GM12878 (cell line): ENCODE measurements at regions not wholly inside any gene's neighbourhood (a gene's known extent, or its start where the extent isn't known, plus 50 kb on each side); places are given as distances from the start of the nearest gene placed in this dataset.

Experiments used
- ATF3 ChIP-seq: IDR thresholded peaks from 2 replicates; pipeline ENCODE4 v1.6.1; 2011; ENCODE audit warnings: low read depth, mild to moderate bottlenecking, low read length, moderate library complexity, borderline replicate concordance; ENCODE audit errors: extremely low read depth
- BHLHE40 ChIP-seq, 2 experiments: fragments of 450-650 bp in 1 of 2; IDR thresholded peaks; 2 replicates each; pipeline ENCODE4 v1.6.1; 2011 to 2017; ENCODE audit warnings: low read depth in 2 of 2, borderline replicate concordance in 1 of 2, improper control_type of control experiment in 1 of 2, low read length in 1 of 2, mild to moderate bottlenecking in 1 of 2
- CTCF ChIP-seq, 3 experiments: IDR thresholded peaks in 2 of 3; conservative IDR thresholded peaks in 1 of 3; 2 replicates each; pipeline ENCODE4 v1.5.1; 2011; ENCODE audit warnings: low read depth in 3 of 3, low read length in 3 of 3, mild to moderate bottlenecking in 3 of 3, control low read depth in 2 of 3, moderate library complexity in 2 of 3, inconsistent platforms in 1 of 3, mixed read lengths in 1 of 3; ENCODE audit not compliant: control insufficient read depth in 2 of 3, insufficient read depth in 1 of 3; ENCODE audit errors: extremely low read depth in 1 of 3
- FOXK2 ChIP-seq: fragments of 450-650 bp; IDR thresholded peaks from 2 replicates; pipeline ENCODE4 v1.6.1; 2017; ENCODE audit warnings: mild to moderate bottlenecking, moderate library complexity
- HDAC2 ChIP-seq: fragments of 200-600 bp; sonication (generic); IDR thresholded peaks from 2 replicates; pipeline ENCODE4 v1.6.1; 2017
- NFXL1 ChIP-seq: fragments of 450-650 bp; IDR thresholded peaks from 2 replicates; pipeline ENCODE4 v1.6.1; 2017; ENCODE audit warnings: antibody characterized with exemption, mild to moderate bottlenecking, borderline replicate concordance
- POLR2A ChIP-seq: IDR thresholded peaks from 2 replicates; pipeline ENCODE4 v1.6.1; 2011; ENCODE audit warnings: low read depth, mild to moderate bottlenecking, low read length
- POLR2AphosphoS2 ChIP-seq: IDR thresholded peaks from 2 replicates; pipeline ENCODE4 v1.6.1; 2011; ENCODE audit warnings: low read depth, mild to moderate bottlenecking, low read length, improper control_type of control experiment, moderate library complexity
- POLR2AphosphoS5 ChIP-seq: IDR thresholded peaks from 2 replicates; pipeline ENCODE4 v1.6.1; 2011; ENCODE audit warnings: mild to moderate bottlenecking, low read length, inconsistent platforms
- RAD51 ChIP-seq: fragments of 450-650 bp; IDR thresholded peaks from 2 replicates; pipeline ENCODE4 v1.6.1; 2016; ENCODE audit warnings: moderate library complexity, mild to moderate bottlenecking, inconsistent platforms
- SIN3A ChIP-seq: IDR thresholded peaks from 2 replicates; pipeline ENCODE4 v1.6.1; 2012; ENCODE audit warnings: low read depth, low read length, improper control_type of control experiment
- TF ChIP-seq, protein P1 (sequence below): IDR thresholded peaks from 2 replicates; pipeline ENCODE4 v1.6.1; 2012; ENCODE audit warnings: low read length, inconsistent platforms
- TF ChIP-seq, protein P2 (sequence below): fragments of 450-650 bp; IDR thresholded peaks from 2 replicates; pipeline ENCODE4 v1.6.1; 2016; ENCODE audit warnings: mild to moderate bottlenecking
- TF ChIP-seq, protein P3 (sequence below): IDR thresholded peaks from 2 replicates; pipeline ENCODE4 v1.6.1; 2011; ENCODE audit warnings: mild to moderate bottlenecking, low read depth, low read length, moderate library complexity; ENCODE audit not compliant: insufficient replicate concordance

GRCh38 chr14:100988011-100988410 lies 84.5 kb upstream of the RTL1 start:
- TF ChIP-seq BHLHE40 (IDR thresholded peaks at IDR 0.05; ENCODE audit: borderline replicate concordance in 1 of 2, low read depth in 2 of 2, low read length in 1 of 2) (no peak), SIN3A (no peak), HDAC2 (no peak), POLR2AphosphoS5 (no peak), CTCF (IDR thresholded peaks at IDR 0.05 in 2 of 3, conservative IDR thresholded peaks at IDR 0.05 in 1 of 3; ENCODE audit: control insufficient read depth in 2 of 3, extremely low read depth in 1 of 3, insufficient read depth in 1 of 3, low read depth in 3 of 3, low read length in 3 of 3) (no peak), ATF3 (no peak), FOXK2 (no peak), NFXL1 (no peak), POLR2AphosphoS2 (no peak), RAD51 (no peak), POLR2A (no peak)
- TF ChIP-seq, protein P1, sequence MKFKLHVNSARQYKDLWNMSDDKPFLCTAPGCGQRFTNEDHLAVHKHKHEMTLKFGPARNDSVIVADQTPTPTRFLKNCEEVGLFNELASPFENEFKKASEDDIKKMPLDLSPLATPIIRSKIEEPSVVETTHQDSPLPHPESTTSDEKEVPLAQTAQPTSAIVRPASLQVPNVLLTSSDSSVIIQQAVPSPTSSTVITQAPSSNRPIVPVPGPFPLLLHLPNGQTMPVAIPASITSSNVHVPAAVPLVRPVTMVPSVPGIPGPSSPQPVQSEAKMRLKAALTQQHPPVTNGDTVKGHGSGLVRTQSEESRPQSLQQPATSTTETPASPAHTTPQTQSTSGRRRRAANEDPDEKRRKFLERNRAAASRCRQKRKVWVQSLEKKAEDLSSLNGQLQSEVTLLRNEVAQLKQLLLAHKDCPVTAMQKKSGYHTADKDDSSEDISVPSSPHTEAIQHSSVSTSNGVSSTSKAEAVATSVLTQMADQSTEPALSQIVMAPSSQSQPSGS = no peak
- TF ChIP-seq, protein P2, sequence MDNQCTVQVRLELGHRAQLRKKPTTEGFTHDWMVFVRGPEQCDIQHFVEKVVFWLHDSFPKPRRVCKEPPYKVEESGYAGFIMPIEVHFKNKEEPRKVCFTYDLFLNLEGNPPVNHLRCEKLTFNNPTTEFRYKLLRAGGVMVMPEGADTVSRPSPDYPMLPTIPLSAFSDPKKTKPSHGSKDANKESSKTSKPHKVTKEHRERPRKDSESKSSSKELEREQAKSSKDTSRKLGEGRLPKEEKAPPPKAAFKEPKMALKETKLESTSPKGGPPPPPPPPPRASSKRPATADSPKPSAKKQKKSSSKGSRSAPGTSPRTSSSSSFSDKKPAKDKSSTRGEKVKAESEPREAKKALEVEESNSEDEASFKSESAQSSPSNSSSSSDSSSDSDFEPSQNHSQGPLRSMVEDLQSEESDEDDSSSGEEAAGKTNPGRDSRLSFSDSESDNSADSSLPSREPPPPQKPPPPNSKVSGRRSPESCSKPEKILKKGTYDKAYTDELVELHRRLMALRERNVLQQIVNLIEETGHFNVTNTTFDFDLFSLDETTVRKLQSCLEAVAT = no peak
- TF ChIP-seq, protein P3, sequence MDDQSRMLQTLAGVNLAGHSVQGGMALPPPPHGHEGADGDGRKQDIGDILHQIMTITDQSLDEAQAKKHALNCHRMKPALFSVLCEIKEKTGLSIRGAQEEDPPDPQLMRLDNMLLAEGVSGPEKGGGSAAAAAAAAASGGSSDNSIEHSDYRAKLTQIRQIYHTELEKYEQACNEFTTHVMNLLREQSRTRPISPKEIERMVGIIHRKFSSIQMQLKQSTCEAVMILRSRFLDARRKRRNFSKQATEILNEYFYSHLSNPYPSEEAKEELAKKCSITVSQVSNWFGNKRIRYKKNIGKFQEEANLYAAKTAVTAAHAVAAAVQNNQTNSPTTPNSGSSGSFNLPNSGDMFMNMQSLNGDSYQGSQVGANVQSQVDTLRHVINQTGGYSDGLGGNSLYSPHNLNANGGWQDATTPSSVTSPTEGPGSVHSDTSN = no peak
